Mesothelial cell of epicardium (in vitro differentiated cells): ENCODE measurements at regions not wholly inside any gene's neighbourhood (a gene's known extent, or its start where the extent isn't known, plus 50 kb on each side); places are given as distances from the start of the nearest gene placed in this dataset.

ENCODE experiments used
- DNase-seq, 2 experiments: peaks; one replicate each; pipeline ENCODE4 v3.0.0; 2021; ENCODE audit warnings: low spot score in 2 of 2; ENCODE audit not compliant: unreplicated experiment in 2 of 2
- H3K27ac Mint-ChIP-seq: 2 replicates; pipeline ENCODE4 v1.8.0; 2021; ENCODE audit warnings: mixed read lengths
- H3K27me3 Mint-ChIP-seq: 2 replicates; pipeline ENCODE4 v1.8.0; 2021; ENCODE audit warnings: low read depth, mixed read lengths
- H3K36me3 Mint-ChIP-seq: 2 replicates; pipeline ENCODE4 v1.8.0; 2021; ENCODE audit warnings: mixed read lengths
- H3K4me1 Mint-ChIP-seq: 2 replicates; pipeline ENCODE4 v1.8.0; 2021; ENCODE audit warnings: mixed read lengths
- H3K4me3 Mint-ChIP-seq: 2 replicates; pipeline ENCODE4 v1.8.0; 2021; ENCODE audit warnings: mild to moderate bottlenecking, moderate library complexity, mixed read lengths
- H3K9me3 Mint-ChIP-seq: 2 replicates; pipeline ENCODE4 v1.8.0; 2021; ENCODE audit warnings: mixed read lengths
- CTCF ChIP-seq: fragments of 200-600 bp; sonication (generic); IDR thresholded peaks from one replicate; pipeline ENCODE4 v1.5.0; 2021; ENCODE audit warnings: antibody characterized with exemption; ENCODE audit not compliant: unreplicated experiment

- no peak for TF ChIP-seq CTCF
- no peaks in the 10 kb centered on the region for H3K27me3 Mint-ChIP-seq
- DNase-seq: no peak
- H3K36me3 Mint-ChIP-seq: no peaks in the 10 kb centered on the region
- no peak overlapping the region for H3K27ac Mint-ChIP-seq
- H3K9me3 Mint-ChIP-seq: peaks cover 3% of the 10 kb centered on the region
- H3K4me1 Mint-ChIP-seq: no peaks in the 10 kb centered on the region
- no peak overlapping the region for H3K4me3 Mint-ChIP-seq
These were observed 384.3 kb upstream of the CNTNAP5 start for GRCh38 chr2:123640685-123641335.

GRCh38 chr2:123644053-123644452, 381.0 kb upstream of the CNTNAP5 start:
- Mint-ChIP-seq H3K36me3 (no peaks in the 10 kb centered on the region), H3K27me3 (no peaks in the 10 kb centered on the region), H3K4me3 (no peak overlapping the region), H3K4me1 (no peaks in the 10 kb centered on the region), H3K9me3 (peaks cover 3% of the 10 kb centered on the region), H3K27ac (no peak overlapping the region)
- no peak for DNase-seq
- TF ChIP-seq CTCF: no peak

- Mint-ChIP-seq H3K4me3 (no peak overlapping the region), H3K4me1 (no peaks in the 10 kb centered on the region), H3K27me3 (no peaks in the 10 kb centered on the region), H3K27ac (no peak overlapping the region), H3K36me3 (no peaks in the 10 kb centered on the region), H3K9me3 (peaks cover 3% of the 10 kb centered on the region)
- DNase-seq: no peak
- TF ChIP-seq CTCF: no peak
These were observed 377.1 kb upstream of the CNTNAP5 start for GRCh38 chr2:123648016-123648415.

GRCh38 chr2:123648956-123649355, 376.1 kb upstream of the CNTNAP5 start:
- H3K27ac Mint-ChIP-seq: no peak overlapping the region
- no peaks in the 10 kb centered on the region for H3K27me3 Mint-ChIP-seq
- TF ChIP-seq CTCF: no peak
- DNase-seq: no peak
- no peak overlapping the region for H3K4me3 Mint-ChIP-seq
- H3K4me1 Mint-ChIP-seq: no peaks in the 10 kb centered on the region
- peaks cover 3% of the 10 kb centered on the region for H3K9me3 Mint-ChIP-seq
- no peaks in the 10 kb centered on the region for H3K36me3 Mint-ChIP-seq

- Mint-ChIP-seq H3K36me3 (no peaks in the 10 kb centered on the region), H3K4me1 (no peaks in the 10 kb centered on the region), H3K27ac (no peak overlapping the region), H3K9me3 (no peaks in the 10 kb centered on the region), H3K27me3 (no peaks in the 10 kb centered on the region), H3K4me3 (no peak overlapping the region)
- DNase-seq: no peak
- TF ChIP-seq CTCF: no peak
These were observed 373.9 kb upstream of the CNTNAP5 start for GRCh38 chr2:123651151-123651550.

- peaks cover 4% of the 10 kb centered on the region for H3K4me1 Mint-ChIP-seq
- no peak for TF ChIP-seq CTCF
- no peak overlapping the region for H3K4me3 Mint-ChIP-seq
- H3K27ac Mint-ChIP-seq: no peak overlapping the region
- H3K27me3 Mint-ChIP-seq: no peaks in the 10 kb centered on the region
- DNase-seq: no peak
- no peaks in the 10 kb centered on the region for H3K9me3 Mint-ChIP-seq
- no peaks in the 10 kb centered on the region for H3K36me3 Mint-ChIP-seq
These were observed 372.8 kb upstream of the CNTNAP5 start for GRCh38 chr2:123652320-123652719.
